GM06990 (cell line): ENCODE measurements at regions not wholly inside any gene's neighbourhood (a gene's known extent, or its start where the extent isn't known, plus 50 kb on each side); places are given as distances from the start of the nearest gene placed in this dataset.

Experiments used
- DNase-seq: peaks from one replicate; pipeline ENCODE4 v3.0.0-alpha.2; 2011; ENCODE audit not compliant: insufficient read length; ENCODE audit errors: extremely low read depth
- H3K27me3 ChIP-seq: replicated peaks from 2 replicates; pipeline ENCODE4 v1.6.0; 2011; ENCODE audit warnings: low read length; ENCODE audit not compliant: control insufficient read depth, insufficient read depth
- H3K36me3 ChIP-seq: 2 replicates; pipeline ENCODE4 v1.5.1; 2011; ENCODE audit warnings: low read length; ENCODE audit not compliant: control insufficient read depth, insufficient read depth
- H3K4me3 ChIP-seq: replicated peaks from 2 replicates; pipeline ENCODE4 v1.5.1; 2011; ENCODE audit warnings: low read depth, mild to moderate bottlenecking, control low read depth, low read length
- CTCF ChIP-seq: IDR thresholded peaks from 2 replicates; pipeline ENCODE4 v1.5.1; 2011; ENCODE audit warnings: low read length, control low read depth, mild to moderate bottlenecking, inconsistent platforms; ENCODE audit not compliant: insufficient read depth, poor library complexity, severe bottlenecking

- no peaks in the 10 kb centered on the region for H3K36me3 ChIP-seq
- TF ChIP-seq CTCF, result no peak
- H3K27me3 ChIP-seq, result no peaks in the 10 kb centered on the region
- no peak overlapping the region for H3K4me3 ChIP-seq
- DNase-seq, result no peak
Observed at GRCh38 chr7:115379321-115379720, 457.4 kb downstream of the MDFIC start.

GRCh38 chr7:115368998-115369397 is 447.1 kb downstream of the MDFIC start:
- no peak for DNase-seq
- Histone ChIP-seq H3K27me3 (no peaks in the 10 kb centered on the region), H3K4me3 (no peak overlapping the region), H3K36me3 (no peaks in the 10 kb centered on the region)
- no peak for TF ChIP-seq CTCF

GRCh38 chr7:115363916-115364315 is 442.0 kb downstream of the MDFIC start:
- no peak overlapping the region for H3K4me3 ChIP-seq
- H3K27me3 ChIP-seq, result no peaks in the 10 kb centered on the region
- TF ChIP-seq CTCF, result no peak
- H3K36me3 ChIP-seq, result no peaks in the 10 kb centered on the region
- DNase-seq, result no peak

- Histone ChIP-seq H3K27me3 (no peaks in the 10 kb centered on the region), H3K4me3 (no peak overlapping the region), H3K36me3 (no peaks in the 10 kb centered on the region)
- no peak for DNase-seq
- no peak for TF ChIP-seq CTCF
Observed at GRCh38 chr7:115359955-115360354, 438.1 kb downstream of the MDFIC start.

GRCh38 chr7:115359119-115359518 is 437.2 kb downstream of the MDFIC start:
- Histone ChIP-seq H3K4me3 (no peak overlapping the region), H3K36me3 (no peaks in the 10 kb centered on the region), H3K27me3 (no peaks in the 10 kb centered on the region)
- no peak for DNase-seq
- no peak for TF ChIP-seq CTCF

GRCh38 chr7:115357703-115357999 is 435.8 kb downstream of the MDFIC start:
- no peak for DNase-seq
- no peaks in the 10 kb centered on the region for H3K36me3 ChIP-seq
- H3K27me3 ChIP-seq, result no peaks in the 10 kb centered on the region
- TF ChIP-seq CTCF, result no peak
- H3K4me3 ChIP-seq, result no peak overlapping the region
